ENCODE measurements at regions not wholly inside any gene's neighbourhood (a gene's known extent, or its start where the extent isn't known, plus 50 kb on each side); places are given as distances from the start of the nearest gene placed in this dataset.
"Not testable (repeated sequence)": the region's sequence is repeated elsewhere in the genome, so short reads cannot be mapped to it uniquely, and the experiment has no call there.

- no peak for TF ChIP-seq EZH2 (IDR thresholded peaks at IDR 0.05; ENCODE audit: low read length, missing control alignments)
- TF ChIP-seq, protein P1, sequence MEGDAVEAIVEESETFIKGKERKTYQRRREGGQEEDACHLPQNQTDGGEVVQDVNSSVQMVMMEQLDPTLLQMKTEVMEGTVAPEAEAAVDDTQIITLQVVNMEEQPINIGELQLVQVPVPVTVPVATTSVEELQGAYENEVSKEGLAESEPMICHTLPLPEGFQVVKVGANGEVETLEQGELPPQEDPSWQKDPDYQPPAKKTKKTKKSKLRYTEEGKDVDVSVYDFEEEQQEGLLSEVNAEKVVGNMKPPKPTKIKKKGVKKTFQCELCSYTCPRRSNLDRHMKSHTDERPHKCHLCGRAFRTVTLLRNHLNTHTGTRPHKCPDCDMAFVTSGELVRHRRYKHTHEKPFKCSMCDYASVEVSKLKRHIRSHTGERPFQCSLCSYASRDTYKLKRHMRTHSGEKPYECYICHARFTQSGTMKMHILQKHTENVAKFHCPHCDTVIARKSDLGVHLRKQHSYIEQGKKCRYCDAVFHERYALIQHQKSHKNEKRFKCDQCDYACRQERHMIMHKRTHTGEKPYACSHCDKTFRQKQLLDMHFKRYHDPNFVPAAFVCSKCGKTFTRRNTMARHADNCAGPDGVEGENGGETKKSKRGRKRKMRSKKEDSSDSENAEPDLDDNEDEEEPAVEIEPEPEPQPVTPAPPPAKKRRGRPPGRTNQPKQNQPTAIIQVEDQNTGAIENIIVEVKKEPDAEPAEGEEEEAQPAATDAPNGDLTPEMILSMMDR (conservative IDR thresholded peaks at IDR 0.05 in 1 of 2, IDR thresholded peaks at IDR 0.05 in 1 of 2; ENCODE audit: low read depth in 1 of 2, low read length in 2 of 2): no peak
- DNase-seq (ENCODE audit: low read depth in 2 of 2): no peak
- H3K9me3 ChIP-seq (ENCODE audit: control insufficient read depth, insufficient read depth, low read depth, low read length): no peaks in the 10 kb centered on the region
- no peaks in the 10 kb centered on the region for H3K36me3 ChIP-seq (ENCODE audit: control insufficient read depth, insufficient read depth, low read length)
- H3K27me3 ChIP-seq (ENCODE audit: control insufficient read depth, insufficient read depth, low read length): no peaks in the 10 kb centered on the region
- H3K9ac ChIP-seq (ENCODE audit: insufficient read depth, low read length): no peak overlapping the region
- H3K27ac ChIP-seq (ENCODE audit: insufficient read depth, low read length): no peak overlapping the region
- H4K20me1 ChIP-seq (ENCODE audit: control insufficient read depth, extremely low read depth, insufficient read depth, low read length): no peaks in the 10 kb centered on the region
- H3K79me2 ChIP-seq (ENCODE audit: control insufficient read depth, insufficient read depth, low read length): no peaks in the 10 kb centered on the region
- no peak overlapping the region for H2AFZ ChIP-seq (ENCODE audit: low read length)
- H3K4me2 ChIP-seq (ENCODE audit: extremely low read depth, insufficient read depth, low read length): no peak overlapping the region
- no peaks in the 10 kb centered on the region for H3K4me1 ChIP-seq (ENCODE audit: control insufficient read depth, extremely low read depth, insufficient read depth, low read length)
- H3K4me3 ChIP-seq (replicated peaks in 1 of 4; ENCODE audit: control extremely low read depth in 1 of 4, insufficient read depth in 1 of 4, low read depth in 3 of 4, low read length in 4 of 4): no peak overlapping the region
These were observed 133.4 kb downstream of the HNRNPD start for GRCh38 chr4:82240410-82240809.

- H3K36me3 ChIP-seq (ENCODE audit: control insufficient read depth, insufficient read depth, low read length); H3K4me1 ChIP-seq (ENCODE audit: control insufficient read depth, extremely low read depth, insufficient read depth, low read length); H2AFZ ChIP-seq (ENCODE audit: low read length); H3K4me2 ChIP-seq (ENCODE audit: extremely low read depth, insufficient read depth, low read length); H3K9me3 ChIP-seq (ENCODE audit: control insufficient read depth, insufficient read depth, low read depth, low read length); H3K27ac ChIP-seq (ENCODE audit: insufficient read depth, low read length); H4K20me1 ChIP-seq (ENCODE audit: control insufficient read depth, extremely low read depth, insufficient read depth, low read length); H3K27me3 ChIP-seq (ENCODE audit: control insufficient read depth, insufficient read depth, low read length); DNase-seq (ENCODE audit: low read depth in 2 of 2); H3K79me2 ChIP-seq (ENCODE audit: control insufficient read depth, insufficient read depth, low read length); H3K4me3 ChIP-seq (replicated peaks in 1 of 4; ENCODE audit: control extremely low read depth in 1 of 4, insufficient read depth in 1 of 4, low read depth in 3 of 4, low read length in 4 of 4); H3K9ac ChIP-seq (ENCODE audit: insufficient read depth, low read length): not testable (repeated sequence)
These were observed 136.6 kb downstream of the HNRNPD start for GRCh38 chr4:82237142-82237541.

- no peak for TF ChIP-seq EZH2 (IDR thresholded peaks at IDR 0.05; ENCODE audit: low read length, missing control alignments)
- TF ChIP-seq, protein P1 (conservative IDR thresholded peaks at IDR 0.05 in 1 of 2, IDR thresholded peaks at IDR 0.05 in 1 of 2; ENCODE audit: low read depth in 1 of 2, low read length in 2 of 2): no peak
- Histone ChIP-seq H4K20me1 (ENCODE audit: control insufficient read depth, extremely low read depth, insufficient read depth, low read length) (no peaks in the 10 kb centered on the region), H3K9ac (ENCODE audit: insufficient read depth, low read length) (no peak overlapping the region), H3K27ac (ENCODE audit: insufficient read depth, low read length) (no peak overlapping the region), H3K79me2 (ENCODE audit: control insufficient read depth, insufficient read depth, low read length) (no peaks in the 10 kb centered on the region), H3K36me3 (ENCODE audit: control insufficient read depth, insufficient read depth, low read length) (no peaks in the 10 kb centered on the region), H3K4me3 (replicated peaks in 1 of 4; ENCODE audit: control extremely low read depth in 1 of 4, insufficient read depth in 1 of 4, low read depth in 3 of 4, low read length in 4 of 4) (no peak overlapping the region), H2AFZ (ENCODE audit: low read length) (no peak overlapping the region), H3K4me2 (ENCODE audit: extremely low read depth, insufficient read depth, low read length) (no peak overlapping the region), H3K27me3 (ENCODE audit: control insufficient read depth, insufficient read depth, low read length) (no peaks in the 10 kb centered on the region), H3K4me1 (ENCODE audit: control insufficient read depth, extremely low read depth, insufficient read depth, low read length) (no peaks in the 10 kb centered on the region), H3K9me3 (ENCODE audit: control insufficient read depth, insufficient read depth, low read depth, low read length) (no peaks in the 10 kb centered on the region)
- no peak for DNase-seq (ENCODE audit: low read depth in 2 of 2)
These were observed 138.4 kb downstream of the HNRNPD start for GRCh38 chr4:82235346-82235745.
